GM19328 (cell line): ENCODE measurements at regions not wholly inside any gene's neighbourhood (a gene's known extent, or its start where the extent isn't known, plus 50 kb on each side); places are given as distances from the start of the nearest gene placed in this dataset.
"Not testable (repeated sequence)": the region's sequence is repeated elsewhere in the genome, so short reads cannot be mapped to it uniquely, and the experiment has no call there.

Experiments used
- ATAC-seq: cut with Tn5 transposase; IDR thresholded peaks from one replicate; pipeline ENCODE4 v1.9.1; 2021; ENCODE audit warnings: mild to moderate bottlenecking, moderate library complexity; ENCODE audit not compliant: unreplicated experiment

DNA sequence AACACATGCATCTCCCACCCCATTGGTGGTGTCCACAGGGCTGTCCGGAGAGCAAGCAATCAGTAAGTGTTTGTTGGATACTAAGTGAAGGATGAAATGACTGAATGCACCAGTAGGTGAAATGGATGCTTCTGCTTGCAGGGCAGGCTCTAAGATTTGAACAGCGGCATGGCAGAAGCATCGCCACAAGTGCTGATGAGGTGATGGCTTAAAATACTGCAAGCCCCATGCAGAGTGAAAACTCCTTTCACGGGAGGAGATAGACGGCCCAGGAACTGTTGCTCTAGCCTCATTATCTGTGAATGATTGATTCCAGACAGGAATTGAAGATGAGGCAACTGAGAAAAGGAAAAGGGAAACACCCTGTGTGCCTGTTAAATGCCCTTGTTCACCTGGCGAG lies 158.9 kb downstream of the LY86 start:
- ATAC-seq = no peak

- no peak for ATAC-seq
Measured at GRCh38 chr6:6748001-6748400, 159.5 kb downstream of the LY86 start.

DNA sequence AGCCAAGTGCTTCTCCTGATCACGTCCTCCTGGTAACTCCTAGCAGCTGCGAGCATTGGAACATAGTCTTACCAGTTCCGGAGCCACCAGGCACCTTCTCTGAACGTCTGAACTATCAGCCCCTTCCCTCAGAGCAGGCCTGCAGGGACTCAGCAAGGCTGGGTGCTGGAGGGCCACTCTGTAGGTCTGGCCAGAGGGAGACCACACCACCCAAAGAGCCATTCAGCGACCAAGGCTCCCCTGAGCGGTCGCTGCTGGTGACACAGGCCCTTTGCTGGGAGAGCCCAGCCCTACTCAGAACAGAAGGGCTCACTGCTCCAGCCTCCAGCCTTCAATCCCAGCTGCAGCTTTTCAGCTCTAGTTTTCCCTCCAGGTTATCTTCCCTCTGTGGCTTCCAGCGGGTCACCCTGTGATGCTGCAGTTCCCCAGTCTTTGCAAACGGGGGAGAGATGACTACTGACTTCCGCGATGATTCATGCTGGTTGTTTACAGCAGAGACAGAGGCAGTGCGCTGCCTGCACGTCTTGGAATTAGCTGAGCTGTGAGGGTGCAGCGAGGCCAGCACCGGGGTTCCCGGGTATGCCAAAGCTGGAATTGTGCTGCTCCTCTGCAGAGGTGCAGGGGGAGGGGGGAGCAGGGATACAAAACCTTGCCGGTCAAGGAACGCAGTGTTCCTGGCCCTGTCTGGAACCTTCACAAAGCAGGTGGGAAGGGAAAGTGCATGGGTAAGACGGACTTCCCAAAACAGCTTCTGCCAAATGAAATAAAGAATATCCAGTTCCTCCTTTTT lies 161.4 kb downstream of the LY86 start:
- ATAC-seq = no peak

DNA sequence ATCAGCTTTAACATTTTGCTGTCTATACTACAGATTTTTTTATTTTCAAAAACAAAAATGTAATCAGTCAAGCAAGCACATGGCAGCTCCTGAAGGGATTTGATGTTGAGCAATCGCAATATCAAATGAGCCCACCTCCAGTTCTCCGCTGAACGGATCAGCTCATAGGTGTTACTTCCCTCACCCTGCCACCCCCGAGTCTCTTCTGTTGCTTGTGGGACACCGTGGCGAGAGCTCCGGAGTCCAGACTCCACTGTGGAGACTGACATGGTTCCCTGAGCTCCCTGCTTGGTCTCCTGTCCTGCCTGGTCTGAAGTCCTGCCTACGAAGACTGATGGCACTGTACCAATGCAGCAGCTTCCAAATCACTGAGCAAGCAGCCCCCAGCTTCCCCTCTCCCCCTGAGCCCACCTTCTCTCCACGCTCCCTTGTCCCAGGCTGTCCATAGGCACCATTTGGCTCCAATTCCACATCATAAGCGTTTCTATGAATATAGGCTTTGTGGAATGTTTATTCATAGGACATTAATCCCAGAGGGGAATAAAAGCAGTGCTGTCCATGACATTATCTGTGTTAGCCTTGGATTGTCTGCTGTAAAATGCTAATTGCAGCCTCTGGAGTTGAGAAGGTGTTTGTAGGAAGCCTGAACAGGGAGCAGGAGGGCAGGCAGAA lies 162.2 kb downstream of the LY86 start:
- ATAC-seq = no peak

GRCh38 chr6:6751266-6751596 lies 162.7 kb downstream of the LY86 start:
- no peak for ATAC-seq

GRCh38 chr6:6751619-6752023 lies 163.1 kb downstream of the LY86 start:
- no peak for ATAC-seq

DNA sequence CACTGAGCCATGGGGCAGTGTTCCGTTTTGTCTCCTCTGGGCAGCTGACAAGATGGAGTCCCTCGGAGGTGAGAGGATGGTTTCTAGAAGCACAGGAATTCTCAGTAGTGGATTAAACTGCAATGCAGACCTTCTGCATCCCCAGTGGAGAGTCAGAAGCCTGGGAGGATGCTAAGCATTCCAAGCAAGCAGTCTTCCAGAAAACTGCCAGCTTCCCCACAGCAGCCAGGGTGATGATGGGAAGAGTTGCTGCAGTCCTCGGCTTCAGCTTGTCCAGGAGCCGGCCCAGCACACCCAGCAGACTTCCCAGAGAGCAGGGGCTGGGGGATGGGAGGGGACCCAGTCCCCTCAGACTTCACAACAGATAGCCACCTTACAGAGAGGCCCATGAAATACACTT lies 163.6 kb downstream of the LY86 start:
- no peak for ATAC-seq

DNA sequence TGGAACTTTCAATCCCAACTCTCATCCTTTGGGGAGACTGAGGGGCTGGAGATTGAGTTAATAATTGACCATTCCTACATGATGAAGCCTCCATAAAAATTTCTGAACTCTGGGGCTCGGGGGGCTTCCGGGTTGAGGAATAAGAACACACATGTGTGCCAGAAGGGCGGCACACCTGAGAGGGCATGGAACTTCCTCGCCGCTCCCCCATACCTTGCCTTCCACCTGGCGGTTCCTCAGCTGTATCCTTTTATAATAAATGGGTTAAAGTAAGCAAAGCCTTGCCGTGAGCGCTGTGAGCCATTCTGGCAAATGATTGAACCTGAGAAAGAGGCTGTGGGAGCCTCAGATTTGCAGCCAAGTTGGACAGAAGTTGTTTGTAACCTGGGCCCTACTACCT lies 164.8 kb downstream of the LY86 start:
- no peak for ATAC-seq

GRCh38 chr6:6756526-6756925 lies 168.0 kb downstream of the LY86 start:
- no peak for ATAC-seq

GRCh38 chr6:6758546-6758914 lies 170.0 kb downstream of the LY86 start:
- ATAC-seq = no peak

- peak; percentile 75 for ATAC-seq
Measured at GRCh38 chr6:6758915-6759654, 170.6 kb downstream of the LY86 start.

- no peak for ATAC-seq
Measured at GRCh38 chr6:6760002-6760401, 171.5 kb downstream of the LY86 start.

DNA sequence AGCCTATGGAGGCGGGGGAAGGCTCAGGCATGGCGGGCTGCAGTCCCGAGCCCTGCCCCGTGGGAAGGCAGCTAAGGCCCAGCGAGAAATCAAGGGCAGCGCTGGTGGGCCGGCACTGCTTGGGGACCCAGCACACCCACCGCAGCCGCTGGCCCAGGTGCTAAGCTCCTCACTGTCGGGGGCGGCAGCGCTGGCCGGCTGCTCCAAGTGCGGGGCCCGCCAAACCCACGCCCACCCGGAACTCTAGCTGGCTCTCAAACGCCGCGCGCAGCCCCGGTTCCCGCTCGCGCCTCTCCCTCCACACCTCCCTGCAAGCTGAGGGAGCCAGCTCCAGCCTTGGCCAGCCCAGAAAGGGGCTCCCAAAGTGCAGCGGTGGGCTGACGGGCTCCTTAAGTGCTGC lies 174.0 kb downstream of the LY86 start:
- not testable (repeated sequence) for ATAC-seq

GRCh38 chr6:6764764-6765434 lies 176.4 kb downstream of the LY86 start:
- no peak for ATAC-seq

- ATAC-seq = no peak
Measured at GRCh38 chr6:6766230-6766905, 177.8 kb downstream of the LY86 start.

- ATAC-seq = no peak
Measured at GRCh38 chr6:6769466-6769865, 180.9 kb downstream of the LY86 start.

- ATAC-seq = no peak
Measured at GRCh38 chr6:6771224-6771945, 182.9 kb downstream of the LY86 start.

DNA sequence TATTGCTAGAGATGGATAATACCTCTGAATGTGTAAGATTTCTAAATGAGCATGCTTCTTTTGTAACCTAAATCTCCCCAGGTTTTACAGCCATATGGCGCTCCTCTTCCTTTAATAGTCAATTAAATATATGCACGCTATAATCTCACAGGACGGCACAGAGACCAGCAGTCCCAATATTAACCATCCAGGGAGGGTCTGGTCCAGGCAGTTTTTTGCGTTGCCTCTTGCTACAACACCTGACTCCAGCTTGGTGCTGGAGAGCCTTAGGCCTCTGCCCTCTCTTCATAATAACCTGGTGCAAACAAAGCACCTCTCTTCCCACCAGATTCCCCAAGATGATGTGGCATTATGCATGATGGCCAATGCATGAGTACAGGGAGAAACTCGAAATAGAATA lies 183.4 kb downstream of the LY86 start:
- ATAC-seq = no peak

DNA sequence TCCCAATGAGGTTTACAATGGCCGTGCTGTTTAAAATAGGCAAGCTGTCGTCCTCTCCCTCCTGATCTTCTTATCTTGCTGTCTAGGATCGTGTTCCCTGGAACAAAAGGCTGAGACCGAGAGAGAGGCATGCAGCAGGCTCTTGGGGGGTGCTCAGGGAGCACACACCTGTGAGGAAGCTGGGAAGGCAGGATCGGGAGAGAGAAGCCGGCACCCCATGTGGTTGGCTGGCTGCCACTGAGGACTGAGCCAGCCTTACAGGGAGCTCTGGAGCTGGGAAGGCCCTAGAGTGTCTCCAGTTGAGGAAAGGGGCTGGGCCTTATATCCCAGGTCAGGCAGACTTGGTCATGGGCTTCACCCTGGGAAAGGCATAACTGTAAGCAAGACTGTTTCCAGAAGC lies 184.2 kb downstream of the LY86 start:
- ATAC-seq = no peak

GRCh38 chr6:6775074-6775473 lies 186.6 kb downstream of the LY86 start:
- no peak for ATAC-seq
